Gastroesophageal sphincter (tissue), 3 donors: ENCODE measurements at regions not wholly inside any gene's neighbourhood (a gene's known extent, or its start where the extent isn't known, plus 50 kb on each side); places are given as distances from the start of the nearest gene placed in this dataset.

Experiments used
- CTCF ChIP-seq, 4 experiments: fragments of 200-600 bp in 2 of 4; fragments of 450-650 bp in 2 of 4; sonication (generic) in 1 of 4; IDR thresholded peaks; one replicate each; pipeline ENCODE4 v1.5.1; 2017 to 2019; ENCODE audit warnings: antibody characterized with exemption in 4 of 4, mild to moderate bottlenecking in 2 of 4, moderate library complexity in 2 of 4
- EP300 ChIP-seq: sonication (generic); formaldehyde crosslinking; IDR thresholded peaks from one replicate; pipeline ENCODE4 v1.6.1; 2017; ENCODE audit warnings: antibody characterized with exemption, mild to moderate bottlenecking
- POLR2A ChIP-seq, 2 donors: fragments of 450-650 bp; IDR thresholded peaks; one replicate each; pipeline ENCODE4 v1.6.1; 2017; ENCODE audit warnings: antibody characterized with exemption in 2 of 2, mild to moderate bottlenecking in 2 of 2, moderate library complexity in 1 of 2
- POLR2AphosphoS5 ChIP-seq: sonication (generic); formaldehyde crosslinking; IDR thresholded peaks from one replicate; pipeline ENCODE4 v1.6.1; 2017; ENCODE audit warnings: antibody characterized with exemption

- TF ChIP-seq POLR2AphosphoS5 (no peak), EP300 (no peak), CTCF (IDR thresholded peaks at IDR 0.05) (no peak), POLR2A (IDR thresholded peaks at IDR 0.05) (no peak)
These were observed 158.4 kb upstream of the BCL6 start for GRCh38 chr3:187903697-187904096.
